ENCODE measurements at regions not wholly inside any gene's neighbourhood (a gene's known extent, or its start where the extent isn't known, plus 50 kb on each side); places are given as distances from the start of the nearest gene placed in this dataset.

DNA sequence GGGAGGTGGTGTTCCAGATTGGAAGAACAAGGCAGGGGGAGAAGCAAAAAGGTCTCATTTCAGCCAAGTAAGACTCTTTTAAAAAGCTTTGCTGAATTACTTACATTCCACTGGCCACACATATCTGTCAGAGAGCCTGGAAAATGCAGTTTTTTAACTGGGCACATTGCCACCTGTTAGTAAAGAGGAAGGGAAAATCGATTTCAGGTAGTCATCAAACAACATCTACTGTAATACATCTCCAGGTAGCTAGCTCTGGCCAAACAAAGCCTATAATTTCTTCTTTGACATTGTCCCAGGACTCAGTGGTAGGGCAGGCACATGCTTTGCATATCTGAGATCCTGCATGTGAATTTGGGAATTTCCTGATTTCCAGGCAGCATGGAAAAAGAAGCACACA lies 480.7 kb upstream of the SUCLG2 start:
- H3K4me1 ChIP-seq: no peaks in the 10 kb centered on the region
- no peak overlapping the region for H3K4me3 ChIP-seq
- 0% methylated on average over 1 of the region's 1 CpG for WGBS (ENCODE audit: missing lambda C conversion rate)
- ChIA-PET CTCF (no interaction called here), POLR2A (no interaction called here)
- no peak overlapping the region for H3K27ac ChIP-seq
- H3K4me2 ChIP-seq: no peak overlapping the region
- FAIRE-seq: no peak
- DNase-seq (ENCODE audit: low read depth in 1 of 2, low spot score in 1 of 2): no peak
- no peak for ATAC-seq
- TF ChIP-seq CEBPB (IDR thresholded peaks at IDR 0.05): no peak
- TF ChIP-seq CHD4 (IDR thresholded peaks at IDR 0.05; ENCODE audit: borderline replicate concordance): no peak
- no peak for TF ChIP-seq KDM1A (IDR thresholded peaks at IDR 0.05; ENCODE audit: low read depth)
- no peak for TF ChIP-seq SREBF2 (IDR thresholded peaks at IDR 0.05)
- no peaks in the 10 kb centered on the region for H3K9me3 ChIP-seq

DNA sequence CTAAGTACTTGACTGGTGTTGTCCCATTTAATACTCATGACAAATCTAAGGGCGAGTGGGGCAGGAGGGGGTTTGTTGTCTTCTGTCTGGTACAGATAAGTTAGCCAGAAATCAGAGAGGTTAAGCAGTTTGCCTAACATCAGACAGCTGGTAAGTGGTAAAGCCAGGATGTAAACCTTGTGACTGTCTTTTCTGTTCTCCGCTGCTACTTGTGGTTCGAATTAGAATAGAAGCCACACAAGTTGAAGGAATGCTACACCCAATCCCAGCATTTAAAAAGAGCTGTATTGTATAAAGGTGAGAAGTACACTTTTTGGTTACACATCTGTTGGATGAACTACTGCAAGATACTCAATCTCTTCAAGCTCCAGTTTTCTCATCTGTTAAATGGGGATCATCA lies 474.7 kb upstream of the SUCLG2 start:
- no peak overlapping the region for H3K27ac ChIP-seq

DNA sequence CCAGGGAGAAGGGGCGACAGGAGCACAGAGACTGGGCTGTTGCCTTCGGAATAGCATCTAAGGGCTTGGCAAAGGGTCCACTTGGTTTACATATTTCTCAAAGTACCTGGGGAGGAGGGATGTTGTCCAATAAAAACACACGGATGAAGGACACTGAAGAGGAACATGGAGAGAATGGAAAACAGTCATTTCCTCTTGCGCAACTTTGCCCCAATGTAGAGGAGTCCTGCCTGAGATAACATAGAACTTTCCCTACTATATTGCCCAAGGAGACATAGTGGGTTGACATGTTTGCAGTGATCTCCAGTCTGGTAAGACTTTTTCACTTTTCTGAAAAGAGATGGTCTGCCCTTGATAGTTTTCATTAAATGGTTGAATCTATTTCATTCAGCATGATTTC lies 468.8 kb upstream of the SUCLG2 start:
- FAIRE-seq (no peak), ATAC-seq (no peak), DNase-seq (ENCODE audit: low read depth in 1 of 2, low spot score in 1 of 2) (no peak)
- POLR2A ChIA-PET: no interaction called here
- 24% methylated on average over 4 of the region's 4 CpGs for WGBS (ENCODE audit: missing lambda C conversion rate)
- TF ChIP-seq RNF2 (IDR thresholded peaks at IDR 0.05; ENCODE audit: borderline replicate concordance, low read depth): no peak
- no peak for TF ChIP-seq TP53 (CRISPR knock-in tag; IDR thresholded peaks at IDR 0.05)
- TF ChIP-seq CEBPB (IDR thresholded peaks at IDR 0.05): peak; percentile 13 to 38; a peak in 1 of 4 replicates
- no peak for TF ChIP-seq HOXA7 (CRISPR knock-in tag; IDR thresholded peaks at IDR 0.05)
- TF ChIP-seq FOXS1 (CRISPR knock-in tag; IDR thresholded peaks at IDR 0.05): no peak
- no peak for TF ChIP-seq NR3C1 (IDR thresholded peaks at IDR 0.05)
- TF ChIP-seq JUNB (IDR thresholded peaks at IDR 0.05): no peak
- TF ChIP-seq, protein P1, sequence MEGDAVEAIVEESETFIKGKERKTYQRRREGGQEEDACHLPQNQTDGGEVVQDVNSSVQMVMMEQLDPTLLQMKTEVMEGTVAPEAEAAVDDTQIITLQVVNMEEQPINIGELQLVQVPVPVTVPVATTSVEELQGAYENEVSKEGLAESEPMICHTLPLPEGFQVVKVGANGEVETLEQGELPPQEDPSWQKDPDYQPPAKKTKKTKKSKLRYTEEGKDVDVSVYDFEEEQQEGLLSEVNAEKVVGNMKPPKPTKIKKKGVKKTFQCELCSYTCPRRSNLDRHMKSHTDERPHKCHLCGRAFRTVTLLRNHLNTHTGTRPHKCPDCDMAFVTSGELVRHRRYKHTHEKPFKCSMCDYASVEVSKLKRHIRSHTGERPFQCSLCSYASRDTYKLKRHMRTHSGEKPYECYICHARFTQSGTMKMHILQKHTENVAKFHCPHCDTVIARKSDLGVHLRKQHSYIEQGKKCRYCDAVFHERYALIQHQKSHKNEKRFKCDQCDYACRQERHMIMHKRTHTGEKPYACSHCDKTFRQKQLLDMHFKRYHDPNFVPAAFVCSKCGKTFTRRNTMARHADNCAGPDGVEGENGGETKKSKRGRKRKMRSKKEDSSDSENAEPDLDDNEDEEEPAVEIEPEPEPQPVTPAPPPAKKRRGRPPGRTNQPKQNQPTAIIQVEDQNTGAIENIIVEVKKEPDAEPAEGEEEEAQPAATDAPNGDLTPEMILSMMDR (IDR thresholded peaks at IDR 0.05): no peak
- Histone ChIP-seq H3K27ac (no peak overlapping the region), H3K4me1 (no peaks in the 10 kb centered on the region), H3K4me3 (no peak overlapping the region), H3K4me2 (no peak overlapping the region), H3K9me3 (no peaks in the 10 kb centered on the region)
- CTCF ChIA-PET: no interaction called here

More for the DNA sequence above, 474.7 kb upstream of the SUCLG2 start:
- Histone ChIP-seq H3K4me1 (no peaks in the 10 kb centered on the region), H3K4me2 (no peak overlapping the region), H3K9me3 (no peaks in the 10 kb centered on the region), H3K4me3 (no peak overlapping the region)
- ATAC-seq: no peak
- no peak for DNase-seq (ENCODE audit: low read depth in 1 of 2, low spot score in 1 of 2)
- POLR2A ChIA-PET: no interaction called here
- TF ChIP-seq SMC3 (IDR thresholded peaks at IDR 0.05) (no peak), ZFP36 (IDR thresholded peaks at IDR 0.05; ENCODE audit: borderline replicate concordance, partially characterized antibody) (no peak), JUNB (IDR thresholded peaks at IDR 0.05) (no peak), KDM5A (IDR thresholded peaks at IDR 0.05) (no peak), EHF (CRISPR knock-in tag; IDR thresholded peaks at IDR 0.05) (no peak), MAFK (IDR thresholded peaks at IDR 0.05; ENCODE audit: partially characterized antibody) (no peak), CHD2 (IDR thresholded peaks at IDR 0.05; ENCODE audit: low read length, partially characterized antibody) (no peak), TFCP2L1 (CRISPR knock-in tag; IDR thresholded peaks at IDR 0.05) (no peak), CBX2 (IDR thresholded peaks at IDR 0.05; ENCODE audit: borderline replicate concordance, low read depth) (no peak), RARB (CRISPR knock-in tag; IDR thresholded peaks at IDR 0.05) (no peak), CBX8 (IDR thresholded peaks at IDR 0.05) (no peak), ZC3H11A (IDR thresholded peaks at IDR 0.05) (no peak), RCOR1 (IDR thresholded peaks at IDR 0.05; ENCODE audit: low read depth, low read length) (no peak), MAZ (IDR thresholded peaks at IDR 0.05; ENCODE audit: borderline replicate concordance, low read depth, low read length) (no peak), HOXB13 (CRISPR knock-in tag; IDR thresholded peaks at IDR 0.05; ENCODE audit: low read depth) (no peak), FOSB (CRISPR knock-in tag; IDR thresholded peaks at IDR 0.05) (no peak), MYC (IDR thresholded peaks at IDR 0.05; ENCODE audit: borderline replicate concordance, low read length) (no peak), EHMT2 (IDR thresholded peaks at IDR 0.05; ENCODE audit: low read depth) (no peak)
- TF ChIP-seq, protein P2, sequence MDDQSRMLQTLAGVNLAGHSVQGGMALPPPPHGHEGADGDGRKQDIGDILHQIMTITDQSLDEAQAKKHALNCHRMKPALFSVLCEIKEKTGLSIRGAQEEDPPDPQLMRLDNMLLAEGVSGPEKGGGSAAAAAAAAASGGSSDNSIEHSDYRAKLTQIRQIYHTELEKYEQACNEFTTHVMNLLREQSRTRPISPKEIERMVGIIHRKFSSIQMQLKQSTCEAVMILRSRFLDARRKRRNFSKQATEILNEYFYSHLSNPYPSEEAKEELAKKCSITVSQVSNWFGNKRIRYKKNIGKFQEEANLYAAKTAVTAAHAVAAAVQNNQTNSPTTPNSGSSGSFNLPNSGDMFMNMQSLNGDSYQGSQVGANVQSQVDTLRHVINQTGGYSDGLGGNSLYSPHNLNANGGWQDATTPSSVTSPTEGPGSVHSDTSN (IDR thresholded peaks at IDR 0.05): no peak
- TF ChIP-seq, protein P3, sequence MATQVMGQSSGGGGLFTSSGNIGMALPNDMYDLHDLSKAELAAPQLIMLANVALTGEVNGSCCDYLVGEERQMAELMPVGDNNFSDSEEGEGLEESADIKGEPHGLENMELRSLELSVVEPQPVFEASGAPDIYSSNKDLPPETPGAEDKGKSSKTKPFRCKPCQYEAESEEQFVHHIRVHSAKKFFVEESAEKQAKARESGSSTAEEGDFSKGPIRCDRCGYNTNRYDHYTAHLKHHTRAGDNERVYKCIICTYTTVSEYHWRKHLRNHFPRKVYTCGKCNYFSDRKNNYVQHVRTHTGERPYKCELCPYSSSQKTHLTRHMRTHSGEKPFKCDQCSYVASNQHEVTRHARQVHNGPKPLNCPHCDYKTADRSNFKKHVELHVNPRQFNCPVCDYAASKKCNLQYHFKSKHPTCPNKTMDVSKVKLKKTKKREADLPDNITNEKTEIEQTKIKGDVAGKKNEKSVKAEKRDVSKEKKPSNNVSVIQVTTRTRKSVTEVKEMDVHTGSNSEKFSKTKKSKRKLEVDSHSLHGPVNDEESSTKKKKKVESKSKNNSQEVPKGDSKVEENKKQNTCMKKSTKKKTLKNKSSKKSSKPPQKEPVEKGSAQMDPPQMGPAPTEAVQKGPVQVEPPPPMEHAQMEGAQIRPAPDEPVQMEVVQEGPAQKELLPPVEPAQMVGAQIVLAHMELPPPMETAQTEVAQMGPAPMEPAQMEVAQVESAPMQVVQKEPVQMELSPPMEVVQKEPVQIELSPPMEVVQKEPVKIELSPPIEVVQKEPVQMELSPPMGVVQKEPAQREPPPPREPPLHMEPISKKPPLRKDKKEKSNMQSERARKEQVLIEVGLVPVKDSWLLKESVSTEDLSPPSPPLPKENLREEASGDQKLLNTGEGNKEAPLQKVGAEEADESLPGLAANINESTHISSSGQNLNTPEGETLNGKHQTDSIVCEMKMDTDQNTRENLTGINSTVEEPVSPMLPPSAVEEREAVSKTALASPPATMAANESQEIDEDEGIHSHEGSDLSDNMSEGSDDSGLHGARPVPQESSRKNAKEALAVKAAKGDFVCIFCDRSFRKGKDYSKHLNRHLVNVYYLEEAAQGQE (IDR thresholded peaks at IDR 0.05): no peak
- CTCF ChIA-PET: no interaction called here
- 20% methylated on average over 3 of the region's 3 CpGs for WGBS (ENCODE audit: missing lambda C conversion rate)
- FAIRE-seq: no peak

All from A549 (cell line).